ENCODE measurements at regions not wholly inside any gene's neighbourhood (a gene's known extent, or its start where the extent isn't known, plus 50 kb on each side); places are given as distances from the start of the nearest gene placed in this dataset.
"Not testable (repeated sequence)": the region's sequence is repeated elsewhere in the genome, so short reads cannot be mapped to it uniquely, and the experiment has no call there.

- CTCF ChIA-PET, H3K27me3 Mint-ChIP-seq: not testable (repeated sequence)
Observed at GRCh38 chr10:42236401-42236800, 402.0 kb downstream of the ZNF33B start.

GRCh38 chr10:42235736-42236135, 402.6 kb downstream of the ZNF33B start:
- POLR2A ChIA-PET; H3K27me3 Mint-ChIP-seq; H3K4me3 ChIP-seq (ENCODE audit: low read length); H3K36me3 ChIP-seq (ENCODE audit: insufficient read depth, low read length); H3K4me1 ChIP-seq (ENCODE audit: insufficient read depth, low read length); CTCF ChIA-PET; H3K27ac Mint-ChIP-seq; H3K9me3 Mint-ChIP-seq; H3K9me3 ChIP-seq (ENCODE audit: low read length); DNase-seq; H3K4me1 Mint-ChIP-seq; H3K27me3 ChIP-seq (ENCODE audit: insufficient read depth, low read length, poor library complexity, severe bottlenecking); H3K4me3 Mint-ChIP-seq; H3K36me3 Mint-ChIP-seq; H3K27ac ChIP-seq (ENCODE audit: low read depth, low read length): not testable (repeated sequence)

More at GRCh38 chr10:42236401-42236800, 402.0 kb downstream of the ZNF33B start:
- H3K9me3 ChIP-seq (ENCODE audit: low read length); H3K27ac Mint-ChIP-seq; H3K4me1 Mint-ChIP-seq; H3K36me3 Mint-ChIP-seq; H3K27ac ChIP-seq (ENCODE audit: low read depth, low read length); H3K4me3 ChIP-seq (ENCODE audit: low read length); DNase-seq; POLR2A ChIA-PET; H3K36me3 ChIP-seq (ENCODE audit: insufficient read depth, low read length); H3K4me1 ChIP-seq (ENCODE audit: insufficient read depth, low read length); H3K4me3 Mint-ChIP-seq; H3K9me3 Mint-ChIP-seq; H3K27me3 ChIP-seq (ENCODE audit: insufficient read depth, low read length, poor library complexity, severe bottlenecking): not testable (repeated sequence)

GRCh38 chr10:42235241-42235640, 403.1 kb downstream of the ZNF33B start:
- POLR2A ChIA-PET; H3K9me3 Mint-ChIP-seq; H3K4me3 ChIP-seq (ENCODE audit: low read length); H3K9me3 ChIP-seq (ENCODE audit: low read length); H3K27ac Mint-ChIP-seq; H3K4me1 ChIP-seq (ENCODE audit: insufficient read depth, low read length); H3K36me3 Mint-ChIP-seq; H3K4me1 Mint-ChIP-seq; H3K27me3 Mint-ChIP-seq; H3K27me3 ChIP-seq (ENCODE audit: insufficient read depth, low read length, poor library complexity, severe bottlenecking); H3K27ac ChIP-seq (ENCODE audit: low read depth, low read length); H3K4me3 Mint-ChIP-seq; DNase-seq; CTCF ChIA-PET; H3K36me3 ChIP-seq (ENCODE audit: insufficient read depth, low read length): not testable (repeated sequence)

- H3K27me3 Mint-ChIP-seq; H3K27ac Mint-ChIP-seq; H3K4me1 ChIP-seq (ENCODE audit: insufficient read depth, low read length); H3K27ac ChIP-seq (ENCODE audit: low read depth, low read length); H3K36me3 ChIP-seq (ENCODE audit: insufficient read depth, low read length); H3K4me3 ChIP-seq (ENCODE audit: low read length); H3K4me1 Mint-ChIP-seq; POLR2A ChIA-PET; H3K9me3 ChIP-seq (ENCODE audit: low read length); H3K27me3 ChIP-seq (ENCODE audit: insufficient read depth, low read length, poor library complexity, severe bottlenecking); CTCF ChIA-PET; H3K36me3 Mint-ChIP-seq; H3K4me3 Mint-ChIP-seq; DNase-seq: not testable (repeated sequence)
- H3K9me3 Mint-ChIP-seq = peaks cover 0 to 11% (median 7%) of the 10 kb centered on the region in 5 donors
Observed at GRCh38 chr10:42234506-42234905, 403.9 kb downstream of the ZNF33B start.

GRCh38 chr10:42233461-42234206, 404.7 kb downstream of the ZNF33B start:
- H3K9me3 ChIP-seq (ENCODE audit: low read length); H3K36me3 ChIP-seq (ENCODE audit: insufficient read depth, low read length); H3K27me3 Mint-ChIP-seq; H3K27ac Mint-ChIP-seq; H3K36me3 Mint-ChIP-seq; H3K4me3 ChIP-seq (ENCODE audit: low read length); H3K4me3 Mint-ChIP-seq; CTCF ChIA-PET; POLR2A ChIA-PET; H3K27ac ChIP-seq (ENCODE audit: low read depth, low read length); H3K4me1 ChIP-seq (ENCODE audit: insufficient read depth, low read length); DNase-seq; H3K4me1 Mint-ChIP-seq; H3K27me3 ChIP-seq (ENCODE audit: insufficient read depth, low read length, poor library complexity, severe bottlenecking): not testable (repeated sequence)
- H3K9me3 Mint-ChIP-seq = peaks cover under 1 to 10% (median 8%) of the 10 kb centered on the region in 5 donors

GRCh38 chr10:42232955-42233354, 405.4 kb downstream of the ZNF33B start:
- DNase-seq; H3K4me1 ChIP-seq (ENCODE audit: insufficient read depth, low read length); H3K4me3 ChIP-seq (ENCODE audit: low read length); H3K9me3 ChIP-seq (ENCODE audit: low read length); H3K27me3 ChIP-seq (ENCODE audit: insufficient read depth, low read length, poor library complexity, severe bottlenecking); H3K27ac Mint-ChIP-seq; H3K27me3 Mint-ChIP-seq; H3K4me1 Mint-ChIP-seq; H3K36me3 ChIP-seq (ENCODE audit: insufficient read depth, low read length); H3K36me3 Mint-ChIP-seq; POLR2A ChIA-PET; H3K4me3 Mint-ChIP-seq; CTCF ChIA-PET; H3K27ac ChIP-seq (ENCODE audit: low read depth, low read length): not testable (repeated sequence)
- H3K9me3 Mint-ChIP-seq = peaks cover 7 to 16% (median 14%) of the 10 kb centered on the region in 5 donors

- H3K27me3 Mint-ChIP-seq; H3K27ac ChIP-seq (ENCODE audit: low read depth, low read length); POLR2A ChIA-PET; H3K36me3 ChIP-seq (ENCODE audit: insufficient read depth, low read length); H3K4me3 ChIP-seq (ENCODE audit: low read length); H3K4me1 Mint-ChIP-seq; DNase-seq; CTCF ChIA-PET; H3K27me3 ChIP-seq (ENCODE audit: insufficient read depth, low read length, poor library complexity, severe bottlenecking); H3K4me1 ChIP-seq (ENCODE audit: insufficient read depth, low read length); H3K36me3 Mint-ChIP-seq; H3K9me3 ChIP-seq (ENCODE audit: low read length): not testable (repeated sequence)
- peak overlapping the region in 1 of 8 donors; percentile 51 for H3K27ac Mint-ChIP-seq
- H3K4me3 Mint-ChIP-seq = peak overlapping the region in 1 of 7 donors; percentile 46
- H3K9me3 Mint-ChIP-seq = peaks cover 21 to 31% (median 28%) of the 10 kb centered on the region in 5 donors
Observed at GRCh38 chr10:42230812-42231211, 407.6 kb downstream of the ZNF33B start.

GRCh38 chr10:42230115-42230514, 408.3 kb downstream of the ZNF33B start:
- H3K36me3 ChIP-seq (ENCODE audit: insufficient read depth, low read length); POLR2A ChIA-PET; H3K27me3 ChIP-seq (ENCODE audit: insufficient read depth, low read length, poor library complexity, severe bottlenecking); H3K9me3 ChIP-seq (ENCODE audit: low read length); H3K4me3 ChIP-seq (ENCODE audit: low read length); H3K27me3 Mint-ChIP-seq; CTCF ChIA-PET; H3K4me1 Mint-ChIP-seq; H3K4me3 Mint-ChIP-seq; H3K4me1 ChIP-seq (ENCODE audit: insufficient read depth, low read length); H3K36me3 Mint-ChIP-seq; DNase-seq; H3K27ac ChIP-seq (ENCODE audit: low read depth, low read length); H3K27ac Mint-ChIP-seq: not testable (repeated sequence)
- H3K9me3 Mint-ChIP-seq = peaks cover 21 to 31% (median 28%) of the 10 kb centered on the region in 5 donors

- H3K36me3 Mint-ChIP-seq; POLR2A ChIA-PET; DNase-seq; H3K4me1 Mint-ChIP-seq; H3K36me3 ChIP-seq (ENCODE audit: insufficient read depth, low read length); H3K27ac ChIP-seq (ENCODE audit: low read depth, low read length); H3K4me1 ChIP-seq (ENCODE audit: insufficient read depth, low read length); H3K27me3 Mint-ChIP-seq; H3K27ac Mint-ChIP-seq; H3K27me3 ChIP-seq (ENCODE audit: insufficient read depth, low read length, poor library complexity, severe bottlenecking); CTCF ChIA-PET; H3K4me3 Mint-ChIP-seq; H3K4me3 ChIP-seq (ENCODE audit: low read length); H3K9me3 ChIP-seq (ENCODE audit: low read length): not testable (repeated sequence)
- H3K9me3 Mint-ChIP-seq = peaks cover 23 to 31% (median 28%) of the 10 kb centered on the region in 5 donors
Observed at GRCh38 chr10:42227859-42228258, 410.5 kb downstream of the ZNF33B start.
